GM12875 (cell line): ENCODE measurements at regions not wholly inside any gene's neighbourhood (a gene's known extent, or its start where the extent isn't known, plus 50 kb on each side); places are given as distances from the start of the nearest gene placed in this dataset.

Source experiments
- H3K4me3 ChIP-seq: one replicate; pipeline ENCODE4 v1.5.1; 2011; ENCODE audit warnings: low read depth, low read length, control low read depth
- TF ChIP-seq, protein P1 (sequence below): IDR thresholded peaks from 2 replicates; pipeline ENCODE4 v1.5.1; 2011; ENCODE audit warnings: low read depth, mild to moderate bottlenecking, control low read depth, inconsistent platforms, low read length, moderate library complexity, borderline replicate concordance; ENCODE audit not compliant: insufficient read depth

DNA sequence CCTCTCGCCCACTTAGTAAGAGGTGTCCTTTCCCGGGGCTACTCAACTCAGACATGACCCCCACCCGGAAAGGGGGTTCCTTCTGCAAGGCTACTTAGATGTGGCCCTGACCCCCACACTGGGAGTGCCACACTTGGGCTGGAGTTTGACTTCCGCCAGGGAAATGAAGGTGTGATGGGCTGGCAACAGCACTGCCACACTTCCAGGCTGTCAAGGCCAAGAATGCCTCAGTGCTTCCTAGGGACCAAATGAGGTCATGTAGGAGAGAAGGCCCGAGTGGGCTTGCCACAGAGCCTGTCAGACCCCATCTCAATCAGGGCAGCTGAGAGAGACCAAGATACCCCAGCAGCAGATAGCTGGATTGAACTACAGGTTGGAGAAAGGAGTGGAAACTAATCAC lies 55.5 kb downstream of the DRD1 start:
- TF ChIP-seq, protein P1, sequence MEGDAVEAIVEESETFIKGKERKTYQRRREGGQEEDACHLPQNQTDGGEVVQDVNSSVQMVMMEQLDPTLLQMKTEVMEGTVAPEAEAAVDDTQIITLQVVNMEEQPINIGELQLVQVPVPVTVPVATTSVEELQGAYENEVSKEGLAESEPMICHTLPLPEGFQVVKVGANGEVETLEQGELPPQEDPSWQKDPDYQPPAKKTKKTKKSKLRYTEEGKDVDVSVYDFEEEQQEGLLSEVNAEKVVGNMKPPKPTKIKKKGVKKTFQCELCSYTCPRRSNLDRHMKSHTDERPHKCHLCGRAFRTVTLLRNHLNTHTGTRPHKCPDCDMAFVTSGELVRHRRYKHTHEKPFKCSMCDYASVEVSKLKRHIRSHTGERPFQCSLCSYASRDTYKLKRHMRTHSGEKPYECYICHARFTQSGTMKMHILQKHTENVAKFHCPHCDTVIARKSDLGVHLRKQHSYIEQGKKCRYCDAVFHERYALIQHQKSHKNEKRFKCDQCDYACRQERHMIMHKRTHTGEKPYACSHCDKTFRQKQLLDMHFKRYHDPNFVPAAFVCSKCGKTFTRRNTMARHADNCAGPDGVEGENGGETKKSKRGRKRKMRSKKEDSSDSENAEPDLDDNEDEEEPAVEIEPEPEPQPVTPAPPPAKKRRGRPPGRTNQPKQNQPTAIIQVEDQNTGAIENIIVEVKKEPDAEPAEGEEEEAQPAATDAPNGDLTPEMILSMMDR = no peak
- no peak overlapping the region for H3K4me3 ChIP-seq

DNA sequence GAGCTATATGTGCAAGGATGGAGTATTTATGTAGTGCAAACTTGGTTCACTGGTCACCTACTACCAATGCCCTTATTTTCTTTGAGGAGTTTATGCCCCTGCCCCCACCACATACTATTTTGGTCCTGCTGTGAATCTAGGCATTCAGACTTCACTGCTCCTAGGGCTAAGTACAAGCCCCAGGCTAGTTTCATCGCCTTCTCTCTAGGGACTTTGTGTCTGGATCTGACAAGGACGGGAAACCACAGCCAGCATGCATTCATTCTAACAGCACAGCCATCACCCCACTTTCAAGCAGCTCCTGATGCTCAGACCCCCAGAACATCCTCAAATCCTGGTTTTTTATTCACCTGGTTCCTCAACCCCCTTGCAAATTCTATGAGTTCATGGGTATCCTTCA lies 56.8 kb downstream of the DRD1 start:
- H3K4me3 ChIP-seq = no peak overlapping the region
- TF ChIP-seq, protein P1 = no peak

DNA sequence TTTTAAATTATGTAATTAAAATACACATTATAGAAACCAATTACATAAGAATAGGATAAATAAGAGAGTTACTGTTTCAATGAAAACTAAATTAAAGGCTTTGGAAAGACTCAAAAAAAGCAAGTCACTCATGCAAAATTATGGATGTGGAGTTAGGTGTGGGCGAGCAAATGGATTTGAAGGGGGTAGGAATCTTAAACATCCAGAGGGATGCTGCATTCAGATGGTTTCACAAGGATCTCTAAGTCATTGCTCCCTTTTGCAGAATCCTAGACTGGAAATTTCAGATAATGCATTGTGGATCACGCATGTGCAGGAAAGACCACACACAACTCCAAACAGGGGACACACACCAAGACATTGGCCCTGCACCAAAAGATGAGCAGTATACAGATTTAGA lies 57.5 kb downstream of the DRD1 start:
- no peak overlapping the region for H3K4me3 ChIP-seq
- TF ChIP-seq, protein P1 = no peak

DNA sequence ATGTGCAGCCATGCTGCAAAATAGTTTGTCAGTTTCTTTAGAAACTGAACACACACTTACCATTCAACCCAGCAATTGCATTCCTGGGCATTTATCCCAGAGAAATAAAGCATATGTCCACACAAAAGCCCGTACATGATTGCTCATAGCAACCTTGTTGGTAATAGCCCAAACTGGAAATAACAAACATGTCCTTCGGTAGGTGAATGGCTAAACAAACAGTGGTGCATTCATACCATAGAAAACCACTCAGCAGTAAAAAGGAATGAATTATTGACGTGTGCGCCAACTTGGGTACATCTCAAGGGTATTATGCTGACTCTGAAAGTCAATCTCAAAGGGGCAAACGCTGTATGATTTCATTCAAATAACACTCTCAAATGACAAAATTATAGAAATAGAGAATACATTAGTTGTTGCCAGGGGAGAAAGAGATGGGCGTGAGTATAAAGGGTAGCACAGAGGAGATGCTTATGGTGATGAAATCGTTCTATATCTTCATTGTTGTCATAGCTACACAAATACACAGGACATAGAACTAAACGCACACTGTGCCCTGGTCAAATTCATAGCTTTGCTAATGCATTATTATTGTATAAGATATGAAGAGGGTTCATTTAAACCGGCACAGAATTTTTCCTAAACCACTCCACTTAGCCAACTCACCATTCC lies 58.2 kb downstream of the DRD1 start:
- H3K4me3 ChIP-seq = no peak overlapping the region
- TF ChIP-seq, protein P1 = no peak

DNA sequence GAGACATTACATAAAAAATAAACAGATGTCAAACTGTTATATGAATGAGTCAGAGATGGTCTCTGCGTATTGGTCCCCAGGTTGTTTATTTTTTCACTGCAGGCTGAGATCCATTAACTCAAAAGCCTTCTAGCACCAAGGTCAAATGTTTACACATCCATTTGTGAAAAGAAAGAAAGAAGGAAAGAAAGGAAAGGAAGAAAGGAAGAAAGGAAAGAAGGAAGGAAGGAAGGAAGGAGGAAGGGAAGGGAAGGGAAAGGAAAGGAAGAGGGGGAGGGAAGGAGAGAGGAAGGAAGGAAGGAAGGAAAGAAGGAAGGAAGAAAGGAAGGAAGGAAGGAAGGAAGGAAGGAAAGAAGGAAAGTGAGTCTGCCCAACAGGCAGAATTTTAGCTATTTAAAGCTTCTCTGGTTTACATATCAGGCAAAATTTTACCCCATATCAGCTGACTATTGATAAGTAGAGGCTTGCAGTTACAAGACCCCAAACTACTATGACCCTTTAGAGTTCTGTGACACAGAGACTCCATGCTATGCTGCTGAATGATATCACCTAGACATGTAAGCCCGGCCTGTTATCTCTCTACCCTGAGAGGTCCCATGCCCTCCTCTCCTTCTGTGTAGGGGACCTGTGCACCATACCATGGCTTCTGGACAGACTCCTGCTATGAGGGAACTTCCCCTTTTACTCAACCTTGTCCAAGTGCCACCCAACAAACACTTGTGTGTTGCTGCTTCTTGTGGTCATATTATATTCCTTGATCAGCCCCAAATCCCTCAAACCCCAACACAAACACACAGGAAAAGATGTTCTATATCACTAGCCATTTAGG lies 59.0 kb downstream of the DRD1 start:
- TF ChIP-seq, protein P1 = no peak
- H3K4me3 ChIP-seq = no peak overlapping the region

DNA sequence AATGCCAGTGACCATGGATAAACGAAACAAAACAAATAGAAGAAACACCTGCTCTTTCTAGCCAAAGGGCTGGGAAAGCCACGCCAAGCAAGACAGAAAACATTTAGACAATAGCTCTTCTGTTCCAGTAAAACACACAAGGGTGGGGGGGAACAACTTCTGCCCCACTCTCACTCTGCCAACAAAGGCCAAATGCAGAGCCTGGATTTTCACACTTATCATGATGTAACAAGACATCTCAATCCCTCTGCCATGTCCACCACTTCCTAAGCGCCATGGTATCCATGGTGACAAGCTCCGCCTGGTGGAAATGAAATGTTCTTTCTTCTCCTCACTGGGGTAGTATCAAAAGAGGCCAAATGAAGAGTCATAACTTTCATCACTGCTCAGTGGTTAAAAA lies 60.6 kb downstream of the DRD1 start:
- TF ChIP-seq, protein P1 = no peak
- no peak overlapping the region for H3K4me3 ChIP-seq

DNA sequence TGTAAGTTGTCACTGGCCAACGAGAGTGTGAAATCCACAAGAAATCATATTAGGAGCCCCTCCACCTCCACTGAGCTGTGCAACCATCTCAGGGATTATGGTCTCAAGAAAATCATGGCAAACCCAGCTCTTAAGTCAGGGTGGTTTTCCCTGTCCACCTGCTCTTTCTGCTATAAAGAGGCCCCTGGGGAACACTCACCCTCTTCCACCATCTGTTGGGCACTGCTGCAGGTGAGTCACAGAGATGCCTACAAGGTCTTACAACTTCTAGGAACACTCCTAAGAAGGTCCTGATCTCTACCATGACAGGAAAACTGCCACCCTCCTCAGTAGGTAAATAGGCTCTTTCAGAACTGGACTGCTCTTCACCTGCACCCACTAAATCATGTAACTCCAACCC lies 61.8 kb downstream of the DRD1 start:
- H3K4me3 ChIP-seq = no peak overlapping the region
- TF ChIP-seq, protein P1 = no peak
